A172 (cell line): ENCODE measurements at regions not wholly inside any gene's neighbourhood (a gene's known extent, or its start where the extent isn't known, plus 50 kb on each side); places are given as distances from the start of the nearest gene placed in this dataset.
A peak's percentile ranks its signal among the peaks of the same experiment; 100 is the strongest.

Experiments used
- DNase-seq: peaks from one replicate; pipeline ENCODE4 v3.0.0-alpha.2; 2015; ENCODE audit warnings: low spot score

GRCh38 chr4:74613266-74613665 lies 168.3 kb downstream of the AREG start:
- no peak for DNase-seq

- no peak for DNase-seq
Measured at GRCh38 chr4:74615411-74615810, 170.5 kb downstream of the AREG start.

DNA sequence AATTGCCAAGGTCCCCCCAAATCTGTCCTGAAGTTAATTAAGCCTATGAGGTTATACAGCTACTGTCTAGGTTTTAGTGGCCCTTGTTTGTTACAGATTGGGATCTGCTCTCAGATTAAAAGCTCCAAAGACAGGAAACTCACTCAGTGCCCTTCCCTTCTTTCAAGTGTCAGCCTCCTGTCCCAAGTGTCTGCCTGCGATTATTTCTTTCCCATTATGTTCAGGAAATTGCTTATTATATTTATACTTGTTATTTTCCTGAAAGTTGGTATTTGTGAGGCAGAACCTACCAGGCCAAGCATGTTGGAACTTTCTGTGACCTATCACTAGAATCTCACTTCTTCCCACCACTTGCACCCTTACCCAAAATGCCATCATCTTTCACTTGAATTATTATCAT lies 173.2 kb downstream of the AREG start:
- DNase-seq, result no peak

DNA sequence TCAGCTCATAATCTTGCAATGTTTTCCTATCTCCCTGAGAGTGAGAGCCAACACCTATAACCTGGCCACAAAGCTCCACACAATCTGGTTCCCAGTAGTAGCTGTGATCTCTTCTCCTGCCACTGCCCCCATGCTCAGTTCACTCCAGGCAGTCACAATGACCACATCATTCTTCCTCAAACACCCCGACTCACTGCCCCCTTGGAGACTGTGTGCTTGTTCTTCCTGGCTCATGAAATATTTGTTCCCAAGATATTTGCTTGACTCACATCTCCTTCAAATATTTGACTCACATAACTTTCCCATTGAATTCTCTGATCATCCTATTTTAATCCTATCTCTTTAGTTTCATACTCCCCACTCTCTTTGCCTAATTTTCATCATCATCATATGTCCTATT lies 173.7 kb downstream of the AREG start:
- no peak for DNase-seq

GRCh38 chr4:74619931-74620702 lies 174.2 kb downstream of the BTC start:
- no peak for DNase-seq

DNA sequence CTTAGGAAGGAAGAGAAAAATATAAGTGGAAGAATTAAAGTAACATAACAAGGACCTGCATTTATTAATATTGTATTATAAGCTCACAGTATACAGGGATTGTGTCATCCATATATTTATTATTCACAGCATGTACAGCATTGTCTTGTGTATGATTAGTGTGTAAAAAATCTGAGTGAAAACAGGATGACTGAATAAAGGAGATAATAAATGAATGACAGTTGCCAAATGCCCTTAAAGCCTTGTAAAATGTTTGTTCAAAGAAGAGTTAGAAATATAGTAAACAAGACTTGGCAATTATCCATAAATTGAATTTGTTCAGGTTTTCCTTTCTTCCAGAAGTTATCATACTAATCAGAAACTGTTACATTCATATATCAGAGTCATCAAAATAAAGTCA lies 172.7 kb downstream of the BTC start:
- DNase-seq, result no peak

DNA sequence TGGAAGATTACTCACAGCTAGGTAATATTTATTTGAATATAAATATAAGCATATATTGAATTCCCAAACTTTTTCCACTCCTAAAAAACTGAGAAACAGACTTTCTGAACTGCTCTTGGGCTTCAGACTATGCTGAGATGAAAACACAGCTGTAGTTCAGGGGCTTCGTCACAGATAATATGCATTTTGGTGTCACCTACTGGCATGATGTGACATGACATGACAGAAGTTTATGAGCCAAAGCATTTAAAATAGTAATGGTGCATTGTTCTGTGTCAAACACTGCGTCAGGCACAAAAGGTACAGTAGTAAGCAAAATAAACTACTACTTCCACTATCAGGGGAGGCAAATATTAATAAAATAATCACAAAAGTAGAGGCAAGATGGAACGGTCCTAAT lies 171.3 kb downstream of the BTC start:
- peak; percentile 33 for DNase-seq

DNA sequence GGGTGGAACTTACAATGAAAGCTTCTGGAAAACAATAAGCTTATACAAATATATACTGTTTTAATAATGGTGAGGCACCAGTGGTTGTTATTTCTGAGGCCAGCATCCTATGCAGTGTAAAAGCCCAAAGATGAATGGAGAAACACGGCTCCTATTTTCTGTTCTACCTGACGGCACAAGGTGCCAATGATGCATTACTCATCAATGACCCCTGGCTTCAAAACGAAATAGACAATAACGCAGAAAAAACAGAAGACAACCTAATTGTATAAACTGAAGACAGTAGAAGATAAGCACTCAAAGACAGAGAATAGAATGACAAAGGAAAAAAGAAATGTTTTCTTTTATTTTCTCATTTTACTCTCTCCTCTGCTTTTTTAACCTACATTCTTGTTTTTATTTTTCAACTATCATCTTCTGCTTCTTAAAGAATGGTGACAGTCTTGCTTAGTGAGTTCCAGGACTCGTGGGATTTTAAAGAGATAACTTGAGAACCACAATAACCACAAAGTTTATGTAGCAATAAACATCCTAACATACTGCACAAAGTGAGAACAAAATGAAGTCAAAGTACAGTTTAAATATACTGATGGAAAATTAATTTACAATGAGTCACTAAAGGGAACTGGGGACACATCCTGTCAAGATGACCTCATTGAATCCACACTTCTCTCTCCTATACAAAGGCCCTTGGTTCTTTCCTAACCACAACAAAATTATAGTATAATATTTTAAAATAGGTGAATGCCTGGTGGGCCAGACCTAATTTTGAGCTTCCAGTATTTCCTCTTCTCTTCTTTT lies 169.8 kb downstream of the BTC start:
- DNase-seq, result peak; percentile 89

GRCh38 chr4:74625981-74626380 lies 168.3 kb downstream of the BTC start:
- DNase-seq, result no peak

GRCh38 chr4:74627093-74627492 lies 167.2 kb downstream of the BTC start:
- DNase-seq, result no peak

- no peak for DNase-seq
Measured at GRCh38 chr4:74627504-74627903, 166.8 kb downstream of the BTC start.

DNA sequence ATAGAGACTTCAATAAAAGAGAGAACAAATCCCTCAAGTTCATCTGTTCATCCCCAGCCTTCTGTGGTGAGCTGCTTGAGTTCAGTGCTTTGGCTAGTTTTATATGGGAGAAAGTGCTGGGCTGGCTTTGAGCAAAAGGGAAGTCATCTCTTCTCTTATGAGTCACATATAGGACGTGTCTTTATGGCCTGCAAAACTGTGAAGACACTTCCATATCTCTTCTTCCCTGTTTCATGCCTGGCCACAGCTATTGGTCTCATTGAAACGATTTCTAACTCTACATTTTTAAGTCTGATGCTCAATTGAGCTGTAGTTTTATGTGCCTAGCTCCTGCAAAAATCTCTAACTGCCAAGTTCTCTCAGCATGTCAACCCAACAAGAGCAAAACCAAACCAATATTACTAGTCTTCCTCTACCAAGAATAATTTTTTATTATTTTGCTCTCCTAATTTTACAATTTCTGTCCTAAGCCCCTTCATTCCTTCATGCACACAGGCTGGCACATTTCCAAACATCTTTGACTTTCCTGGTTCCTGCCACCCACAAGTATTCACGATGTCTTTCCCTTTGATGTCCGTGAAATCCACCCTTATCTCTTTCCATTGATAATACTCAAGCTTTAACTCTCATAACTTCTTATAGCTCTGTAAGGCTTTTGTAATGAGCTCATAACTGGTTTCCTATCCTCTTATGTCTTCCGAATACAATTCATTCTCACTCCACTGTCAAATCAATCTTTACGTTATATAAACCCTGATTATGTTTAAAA lies 165.3 kb downstream of the BTC start:
- no peak for DNase-seq

DNA sequence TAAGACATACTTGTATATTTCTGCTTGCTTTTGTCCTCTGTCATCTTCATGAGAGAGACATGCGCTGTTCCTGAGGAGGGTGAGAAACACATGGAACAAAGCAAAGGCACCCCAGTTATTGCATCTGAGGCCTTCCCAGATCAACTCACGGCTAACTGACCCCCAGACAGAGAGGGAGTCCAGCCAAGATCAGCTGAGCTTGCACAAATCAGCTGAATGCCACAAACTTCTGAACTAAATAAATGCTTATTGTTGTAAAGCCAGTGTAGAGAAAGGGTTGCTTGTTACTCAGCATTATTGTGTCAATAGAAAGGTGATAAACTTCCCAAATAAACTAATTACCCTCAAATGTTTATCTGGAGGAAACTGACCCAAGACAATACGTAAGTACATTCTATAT lies 163.8 kb downstream of the BTC start:
- no peak for DNase-seq

DNA sequence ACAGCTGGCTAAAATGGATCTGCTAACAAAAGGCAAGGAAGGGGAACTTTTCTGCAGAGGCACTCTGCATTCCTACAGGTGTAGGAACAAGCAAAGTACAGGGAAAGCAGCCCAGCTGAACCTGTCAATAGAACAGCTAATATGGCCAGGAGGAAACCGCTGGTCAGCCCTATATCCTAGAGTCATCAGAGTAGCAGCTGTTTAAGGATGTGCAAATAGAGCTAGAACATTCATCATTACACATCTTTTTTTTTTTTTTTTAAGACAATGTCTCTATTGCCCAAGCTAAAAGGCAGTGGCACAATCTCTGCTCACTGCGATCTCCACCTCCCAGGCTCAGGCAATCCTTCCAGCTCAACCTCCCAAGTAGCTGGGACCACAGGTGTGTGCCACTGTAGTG lies 163.0 kb downstream of the BTC start:
- no peak for DNase-seq

GRCh38 chr4:74631988-74632387 lies 162.3 kb downstream of the BTC start:
- DNase-seq, result no peak

GRCh38 chr4:74632634-74633033 lies 161.7 kb downstream of the BTC start:
- peak; percentile 83 for DNase-seq

- DNase-seq, result no peak
Measured at GRCh38 chr4:74635074-74635473, 159.2 kb downstream of the BTC start.

GRCh38 chr4:74635490-74636123 lies 158.7 kb downstream of the BTC start:
- DNase-seq, result no peak

DNA sequence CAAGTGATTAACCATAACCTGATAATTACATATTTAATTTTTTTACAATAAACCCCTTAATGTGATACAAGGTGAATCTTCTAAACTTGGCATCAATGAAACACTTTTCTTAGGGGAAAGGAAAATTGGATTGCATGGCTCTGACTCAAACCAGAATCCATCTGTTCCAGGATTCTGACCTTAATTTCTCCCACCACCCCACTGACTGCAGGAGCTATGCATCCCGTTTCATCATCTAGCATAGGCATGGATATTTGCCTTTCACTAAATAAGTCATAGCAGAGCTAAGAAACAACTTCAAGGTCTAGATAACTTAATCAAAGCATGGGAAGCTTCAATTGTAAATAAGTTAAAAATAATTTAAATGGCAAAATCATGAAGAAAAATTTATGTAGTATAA lies 156.3 kb downstream of the BTC start:
- DNase-seq, result no peak

- DNase-seq, result no peak
Measured at GRCh38 chr4:74638689-74639088, 155.6 kb downstream of the BTC start.

DNA sequence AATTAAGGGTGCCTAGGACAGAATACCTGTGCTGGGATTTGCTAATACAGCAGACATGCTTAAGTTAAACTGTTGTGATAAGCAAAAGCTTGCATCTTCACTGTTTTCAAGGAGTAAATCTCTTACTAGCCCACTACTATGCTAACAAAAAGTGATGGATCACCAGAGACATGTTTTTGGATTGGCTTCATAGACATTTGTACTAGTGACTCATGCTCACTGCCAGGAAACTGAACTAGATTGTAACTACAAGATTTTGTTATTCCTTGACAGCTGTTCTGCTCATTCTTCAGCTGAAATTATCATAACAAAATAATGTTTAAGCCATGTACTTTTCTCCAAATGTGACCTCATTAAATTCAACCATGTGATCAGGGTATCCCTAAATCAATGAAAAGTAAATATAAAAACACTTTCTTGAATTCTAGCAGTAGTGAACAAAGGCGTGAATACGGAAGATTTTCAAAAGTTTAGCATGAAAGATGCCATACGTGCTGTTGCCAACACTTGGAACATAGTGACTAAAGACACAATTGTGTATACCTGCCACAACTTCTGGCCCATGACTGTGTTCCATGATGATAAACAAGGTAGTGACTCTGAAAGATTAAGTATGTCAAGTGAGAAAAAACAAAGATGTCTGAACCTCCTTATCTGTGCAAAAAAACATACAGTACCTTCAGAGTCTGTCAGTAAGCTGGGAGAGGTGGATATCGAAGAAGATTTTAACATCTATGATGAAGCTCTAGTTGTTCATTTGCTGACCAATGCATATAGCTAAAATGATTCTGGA lies 154.0 kb downstream of the BTC start:
- DNase-seq, result peak; percentile 38
